Erythroblast (primary cell): ENCODE measurements at regions not wholly inside any gene's neighbourhood (a gene's known extent, or its start where the extent isn't known, plus 50 kb on each side); places are given as distances from the start of the nearest gene placed in this dataset.
"Not testable (repeated sequence)": the region's sequence is repeated elsewhere in the genome, so short reads cannot be mapped to it uniquely, and the experiment has no call there.

Source experiments
- DNase-seq, 2 experiments: peaks; one replicate each; lab custom pipeline; 2025; lab: John Stamatoyannopoulos, UW
- GATA1 ChIP-seq: IDR thresholded peaks from 2 replicates; pipeline ENCODE4 v1.6.1; 2011; ENCODE audit warnings: low read depth, mild to moderate bottlenecking, control low read depth, low read length, moderate library complexity
- POLR2A ChIP-seq: IDR thresholded peaks from 2 replicates; pipeline ENCODE4 v1.6.1; 2011; ENCODE audit warnings: mild to moderate bottlenecking, low read length

- no peak for TF ChIP-seq GATA1
- TF ChIP-seq POLR2A, result no peak
- no peak for DNase-seq
Measured at GRCh38 chr9:22954550-22954949, 507.9 kb downstream of the DMRTA1 start.

- DNase-seq, result no peak
- no peak for TF ChIP-seq POLR2A
- no peak for TF ChIP-seq GATA1
Measured at GRCh38 chr9:22954964-22955363, 508.3 kb downstream of the DMRTA1 start.

- TF ChIP-seq GATA1 (no peak), POLR2A (no peak)
- DNase-seq, result no peak
Measured at GRCh38 chr9:22969350-22969979, 522.8 kb downstream of the DMRTA1 start.

- DNase-seq, result no peak
- TF ChIP-seq GATA1 (no peak), POLR2A (no peak)
Measured at GRCh38 chr9:22970434-22970975, 523.9 kb downstream of the DMRTA1 start.

GRCh38 chr9:22975951-22976350 lies 529.3 kb downstream of the DMRTA1 start:
- DNase-seq, result no peak
- TF ChIP-seq POLR2A, result no peak
- no peak for TF ChIP-seq GATA1

- TF ChIP-seq POLR2A (no peak), GATA1 (no peak)
Measured at GRCh38 chr9:22976454-22976853, 529.8 kb downstream of the DMRTA1 start.

GRCh38 chr9:22980429-22980828 lies 533.8 kb downstream of the DMRTA1 start:
- DNase-seq, result not testable (repeated sequence)

More at GRCh38 chr9:22976454-22976853, 529.8 kb downstream of the DMRTA1 start:
- no peak for DNase-seq

- DNase-seq, result no peak
- no peak for TF ChIP-seq POLR2A
- TF ChIP-seq GATA1, result no peak
Measured at GRCh38 chr9:22986556-22986955, 539.9 kb downstream of the DMRTA1 start.

GRCh38 chr9:22990349-22990748 lies 543.7 kb downstream of the DMRTA1 start:
- DNase-seq, result no peak
- no peak for TF ChIP-seq POLR2A
- TF ChIP-seq GATA1, result no peak

GRCh38 chr9:22992780-22993179 lies 546.2 kb downstream of the DMRTA1 start:
- no peak for DNase-seq
- no peak for TF ChIP-seq GATA1
- TF ChIP-seq POLR2A, result no peak

- TF ChIP-seq GATA1 (no peak), POLR2A (no peak)
- DNase-seq, result no peak
Measured at GRCh38 chr9:22997923-22998322, 551.3 kb downstream of the DMRTA1 start.

- no peak for DNase-seq
- TF ChIP-seq POLR2A, result no peak
- TF ChIP-seq GATA1, result no peak
Measured at GRCh38 chr9:23005156-23005555, 558.5 kb downstream of the DMRTA1 start.

- DNase-seq, result no peak
- TF ChIP-seq GATA1, result no peak
- no peak for TF ChIP-seq POLR2A
Measured at GRCh38 chr9:23006127-23006526, 559.5 kb downstream of the DMRTA1 start.

GRCh38 chr9:23011669-23012068 lies 565.0 kb downstream of the DMRTA1 start:
- DNase-seq, result no peak
- TF ChIP-seq POLR2A (no peak), GATA1 (no peak)

- TF ChIP-seq GATA1, result no peak
- DNase-seq, result no peak
Measured at GRCh38 chr9:23015557-23015956, 568.9 kb downstream of the DMRTA1 start.
